ENCODE measurements at regions not wholly inside any gene's neighbourhood (a gene's known extent, or its start where the extent isn't known, plus 50 kb on each side); places are given as distances from the start of the nearest gene placed in this dataset.
"Not testable (repeated sequence)": the region's sequence is repeated elsewhere in the genome, so short reads cannot be mapped to it uniquely, and the experiment has no call there.

GRCh38 chr6:86016567-86016966, 373.9 kb upstream of the SYNCRIP start:
- TF ChIP-seq CTCF (IDR thresholded peaks at IDR 0.05), result no peak
- Mint-ChIP-seq H3K9me3 (ENCODE audit: unreplicated experiment) (no peaks in the 10 kb centered on the region), H3K4me3 (ENCODE audit: unreplicated experiment) (no peak overlapping the region), H3K4me1 (ENCODE audit: unreplicated experiment) (no peaks in the 10 kb centered on the region), H3K27ac (ENCODE audit: unreplicated experiment) (no peak overlapping the region), H3K27me3 (ENCODE audit: unreplicated experiment) (no peaks in the 10 kb centered on the region), H3K36me3 (ENCODE audit: unreplicated experiment) (no peaks in the 10 kb centered on the region)
- DNase-seq (ENCODE audit: extremely low spot score, unreplicated experiment), result no peak

GRCh38 chr6:86016077-86016476, 373.4 kb upstream of the SYNCRIP start:
- no peaks in the 10 kb centered on the region for H3K27me3 Mint-ChIP-seq (ENCODE audit: unreplicated experiment)
- no peak overlapping the region for H3K4me3 Mint-ChIP-seq (ENCODE audit: unreplicated experiment)
- DNase-seq (ENCODE audit: extremely low spot score, unreplicated experiment), result no peak
- no peaks in the 10 kb centered on the region for H3K4me1 Mint-ChIP-seq (ENCODE audit: unreplicated experiment)
- H3K9me3 Mint-ChIP-seq (ENCODE audit: unreplicated experiment), result no peaks in the 10 kb centered on the region
- H3K36me3 Mint-ChIP-seq (ENCODE audit: unreplicated experiment), result no peaks in the 10 kb centered on the region
- H3K27ac Mint-ChIP-seq (ENCODE audit: unreplicated experiment), result no peak overlapping the region
- no peak for TF ChIP-seq CTCF (IDR thresholded peaks at IDR 0.05)

GRCh38 chr6:86012991-86013390, 370.3 kb upstream of the SYNCRIP start:
- not testable (repeated sequence) for H3K36me3 Mint-ChIP-seq (ENCODE audit: unreplicated experiment); H3K4me3 Mint-ChIP-seq (ENCODE audit: unreplicated experiment); H3K4me1 Mint-ChIP-seq (ENCODE audit: unreplicated experiment); H3K27ac Mint-ChIP-seq (ENCODE audit: unreplicated experiment); H3K9me3 Mint-ChIP-seq (ENCODE audit: unreplicated experiment); H3K27me3 Mint-ChIP-seq (ENCODE audit: unreplicated experiment); DNase-seq (ENCODE audit: extremely low spot score, unreplicated experiment)

GRCh38 chr6:86010915-86011786, 368.5 kb upstream of the SYNCRIP start:
- no peak for DNase-seq (ENCODE audit: extremely low spot score, unreplicated experiment)
- peaks cover 13% of the 10 kb centered on the region for H3K9me3 Mint-ChIP-seq (ENCODE audit: unreplicated experiment)
- H3K4me3 Mint-ChIP-seq (ENCODE audit: unreplicated experiment), result no peak overlapping the region
- no peak overlapping the region for H3K27ac Mint-ChIP-seq (ENCODE audit: unreplicated experiment)
- no peak for TF ChIP-seq CTCF (IDR thresholded peaks at IDR 0.05)
- H3K36me3 Mint-ChIP-seq (ENCODE audit: unreplicated experiment), result no peaks in the 10 kb centered on the region
- H3K4me1 Mint-ChIP-seq (ENCODE audit: unreplicated experiment), result no peaks in the 10 kb centered on the region
- H3K27me3 Mint-ChIP-seq (ENCODE audit: unreplicated experiment), result no peaks in the 10 kb centered on the region

- Mint-ChIP-seq H3K27me3 (ENCODE audit: unreplicated experiment) (no peaks in the 10 kb centered on the region), H3K9me3 (ENCODE audit: unreplicated experiment) (peaks cover 18% of the 10 kb centered on the region), H3K4me1 (ENCODE audit: unreplicated experiment) (no peaks in the 10 kb centered on the region), H3K36me3 (ENCODE audit: unreplicated experiment) (no peaks in the 10 kb centered on the region), H3K27ac (ENCODE audit: unreplicated experiment) (no peak overlapping the region), H3K4me3 (ENCODE audit: unreplicated experiment) (no peak overlapping the region)
- no peak for TF ChIP-seq CTCF (IDR thresholded peaks at IDR 0.05)
- DNase-seq (ENCODE audit: extremely low spot score, unreplicated experiment), result no peak
These were observed 354.5 kb upstream of the SYNCRIP start for GRCh38 chr6:85997206-85997605.
